ENCODE measurements at regions not wholly inside any gene's neighbourhood (a gene's known extent, or its start where the extent isn't known, plus 50 kb on each side); places are given as distances from the start of the nearest gene placed in this dataset.
"Not testable (repeated sequence)": the region's sequence is repeated elsewhere in the genome, so short reads cannot be mapped to it uniquely, and the experiment has no call there.

DNA sequence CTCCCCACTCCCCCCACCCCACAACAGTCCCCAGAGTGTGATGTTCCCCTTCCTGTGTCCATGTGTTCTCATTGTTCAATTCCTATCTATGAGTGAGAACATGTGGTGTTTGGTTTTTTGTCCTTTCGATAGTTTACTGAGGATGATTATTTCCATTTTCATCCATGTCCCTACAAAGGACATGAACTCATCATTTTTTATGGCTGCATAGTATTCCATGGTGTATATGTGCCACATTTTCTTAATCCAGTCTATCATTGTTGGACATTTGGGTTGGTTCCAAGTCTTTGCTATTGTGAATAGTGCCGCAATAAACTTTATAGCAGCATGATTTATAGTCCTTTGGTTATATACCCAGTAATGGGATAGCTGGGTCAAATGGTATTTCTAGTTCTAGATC is 106.6 kb upstream of the WIPF3 start:
- H3K4me3 ChIP-seq (ENCODE audit: low read length); H3K9me3 Mint-ChIP-seq; POLR2A ChIA-PET; DNase-seq; H3K27me3 Mint-ChIP-seq; H3K4me1 Mint-ChIP-seq; H3K36me3 ChIP-seq (ENCODE audit: insufficient read depth, low read length); H3K9me3 ChIP-seq (ENCODE audit: low read length); H3K27ac Mint-ChIP-seq; H3K36me3 Mint-ChIP-seq; H3K4me3 Mint-ChIP-seq; CTCF ChIA-PET; H3K4me1 ChIP-seq (ENCODE audit: insufficient read depth, low read length); H3K27ac ChIP-seq (ENCODE audit: low read depth, low read length); H3K27me3 ChIP-seq (ENCODE audit: insufficient read depth, low read length, poor library complexity, severe bottlenecking): not testable (repeated sequence)

DNA sequence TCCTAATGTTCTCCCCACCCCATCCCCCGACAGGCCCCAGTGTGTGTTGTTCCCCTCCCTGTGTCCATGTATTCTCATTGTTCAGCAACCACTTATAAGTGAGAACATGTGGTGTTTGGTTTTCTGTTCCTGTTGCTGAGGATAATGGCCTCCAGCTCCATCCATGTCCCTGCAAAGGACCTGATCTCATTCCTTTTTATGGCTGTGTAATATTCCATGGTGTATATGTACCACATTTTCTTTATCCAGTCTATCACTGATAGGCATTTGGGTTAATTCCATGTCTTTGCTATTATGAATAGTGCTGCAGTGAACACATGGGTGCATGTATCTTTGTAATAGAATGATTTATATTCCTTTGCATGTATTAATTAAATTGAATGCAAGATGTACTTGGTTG is 104.8 kb upstream of the WIPF3 start:
- H3K27me3 ChIP-seq (ENCODE audit: insufficient read depth, low read length, poor library complexity, severe bottlenecking); H3K4me3 ChIP-seq (ENCODE audit: low read length); H3K4me1 ChIP-seq (ENCODE audit: insufficient read depth, low read length); H3K9me3 Mint-ChIP-seq; DNase-seq; H3K27me3 Mint-ChIP-seq; H3K27ac ChIP-seq (ENCODE audit: low read depth, low read length); H3K36me3 Mint-ChIP-seq; CTCF ChIA-PET; H3K9me3 ChIP-seq (ENCODE audit: low read length); H3K4me1 Mint-ChIP-seq; H3K4me3 Mint-ChIP-seq; H3K27ac Mint-ChIP-seq; H3K36me3 ChIP-seq (ENCODE audit: insufficient read depth, low read length); POLR2A ChIA-PET: not testable (repeated sequence)

DNA sequence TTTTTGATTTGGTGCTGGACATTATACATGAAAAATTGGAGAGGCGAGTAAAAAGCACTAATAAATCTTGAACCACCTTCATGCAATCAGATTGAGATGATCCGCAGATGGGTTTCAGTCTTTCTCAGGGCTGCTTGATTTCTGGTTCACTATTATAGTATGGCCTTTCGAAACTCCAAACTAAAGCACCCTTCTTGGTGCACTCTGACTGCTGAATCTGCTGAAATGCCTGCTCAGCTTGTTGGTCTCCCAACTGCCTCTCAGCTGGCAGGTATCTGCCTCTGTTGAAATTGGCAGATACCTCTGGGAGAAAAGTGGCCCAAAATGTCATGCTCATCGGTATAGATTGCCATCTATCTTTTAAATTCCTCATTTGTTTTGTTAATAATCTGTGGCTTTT is 102.5 kb upstream of the WIPF3 start:
- CTCF ChIA-PET; H3K27ac ChIP-seq (ENCODE audit: low read depth, low read length); H3K4me3 Mint-ChIP-seq; H3K27me3 Mint-ChIP-seq; H3K36me3 ChIP-seq (ENCODE audit: insufficient read depth, low read length); H3K27ac Mint-ChIP-seq; H3K4me3 ChIP-seq (ENCODE audit: low read length); H3K4me1 Mint-ChIP-seq; H3K36me3 Mint-ChIP-seq; H3K9me3 ChIP-seq (ENCODE audit: low read length); DNase-seq; POLR2A ChIA-PET; H3K27me3 ChIP-seq (ENCODE audit: insufficient read depth, low read length, poor library complexity, severe bottlenecking); H3K9me3 Mint-ChIP-seq; H3K4me1 ChIP-seq (ENCODE audit: insufficient read depth, low read length): not testable (repeated sequence)

DNA sequence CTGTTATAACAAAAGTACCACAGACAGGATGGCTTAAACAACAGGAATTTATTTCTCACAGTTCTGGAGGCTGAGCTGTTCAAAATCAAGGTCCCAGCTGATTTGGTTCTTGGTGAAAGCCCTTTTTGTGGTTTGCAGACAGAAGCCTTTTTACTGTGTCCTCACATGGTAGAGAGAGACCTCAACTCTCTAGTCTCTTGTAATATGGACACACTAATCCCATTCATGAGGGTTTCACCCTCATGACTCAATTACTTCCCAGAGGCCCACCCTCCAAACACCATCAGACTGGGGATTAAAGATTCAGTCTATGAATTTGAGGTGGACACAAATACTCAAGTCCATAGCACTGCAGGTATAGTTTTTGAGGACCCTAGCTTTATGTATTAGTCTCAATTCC is 97.3 kb upstream of the WIPF3 start:
- CTCF ChIA-PET, H3K9me3 Mint-ChIP-seq: not testable (repeated sequence)

DNA sequence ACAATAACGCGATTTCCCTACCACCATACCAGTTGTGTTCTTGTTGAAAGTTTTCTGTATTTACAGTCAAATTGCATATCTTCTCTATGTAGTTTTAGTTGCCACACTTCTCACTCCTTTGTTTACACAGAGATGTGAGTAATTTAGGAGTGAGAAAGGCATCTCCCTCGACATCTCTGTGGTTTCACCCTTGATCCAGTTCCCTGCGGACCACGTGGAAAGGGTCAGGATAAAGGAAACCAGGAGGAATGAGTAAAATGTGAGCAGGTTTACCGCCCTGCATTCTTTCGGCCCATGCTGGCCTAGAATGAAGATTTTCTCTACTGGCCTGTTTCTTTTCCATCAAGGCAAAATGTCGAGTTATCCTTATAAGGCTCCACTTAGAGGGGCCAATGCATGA is 83.2 kb upstream of the WIPF3 start:
- H3K36me3 ChIP-seq (ENCODE audit: insufficient read depth, low read length); H3K4me1 ChIP-seq (ENCODE audit: insufficient read depth, low read length); H3K27ac Mint-ChIP-seq; H3K4me3 Mint-ChIP-seq; DNase-seq; CTCF ChIA-PET; POLR2A ChIA-PET; H3K4me3 ChIP-seq (ENCODE audit: low read length); H3K27ac ChIP-seq (ENCODE audit: low read depth, low read length); H3K36me3 Mint-ChIP-seq; H3K9me3 Mint-ChIP-seq; H3K9me3 ChIP-seq (ENCODE audit: low read length); H3K27me3 ChIP-seq (ENCODE audit: insufficient read depth, low read length, poor library complexity, severe bottlenecking); H3K4me1 Mint-ChIP-seq: not testable (repeated sequence)
- H3K27me3 Mint-ChIP-seq = peaks cover 4 to 18% of the 10 kb centered on the region in 2 donors

More for the DNA sequence above, 97.3 kb upstream of the WIPF3 start:
- H3K4me3 ChIP-seq (ENCODE audit: low read length); H3K36me3 Mint-ChIP-seq; POLR2A ChIA-PET; H3K36me3 ChIP-seq (ENCODE audit: insufficient read depth, low read length); H3K27me3 ChIP-seq (ENCODE audit: insufficient read depth, low read length, poor library complexity, severe bottlenecking); H3K27ac Mint-ChIP-seq; H3K4me3 Mint-ChIP-seq; DNase-seq; H3K4me1 ChIP-seq (ENCODE audit: insufficient read depth, low read length); H3K4me1 Mint-ChIP-seq; H3K27ac ChIP-seq (ENCODE audit: low read depth, low read length); H3K9me3 ChIP-seq (ENCODE audit: low read length): not testable (repeated sequence)
- peaks cover 15 to 17% of the 10 kb centered on the region in 2 donors for H3K27me3 Mint-ChIP-seq

DNA sequence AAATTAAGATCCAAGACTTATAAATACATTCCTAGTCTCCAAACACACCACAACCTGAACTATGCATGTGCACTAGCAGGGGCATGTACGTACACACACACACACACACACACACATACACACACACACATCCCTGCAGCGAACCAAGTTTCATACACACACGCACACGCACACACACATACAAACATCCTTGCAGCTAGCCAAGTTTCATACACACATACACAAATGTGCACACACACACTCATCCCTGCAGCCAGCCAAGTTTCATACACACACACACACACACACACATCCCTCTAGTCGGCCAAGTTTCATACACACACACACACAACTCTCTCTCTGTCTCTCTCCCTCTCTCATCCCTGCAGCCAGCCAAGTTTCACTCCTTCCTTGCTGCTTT is 82.7 kb upstream of the WIPF3 start:
- H3K9me3 Mint-ChIP-seq = peaks cover 0 to 1% (median 0%) of the 10 kb centered on the region in 5 donors
- ChIA-PET POLR2A (no interaction called here), CTCF (no interaction called here)
- peaks cover 0 to under 1% (median 0%) of the 10 kb centered on the region in 3 donors for H3K36me3 Mint-ChIP-seq
- no peaks in the 10 kb centered on the region for H3K36me3 ChIP-seq (ENCODE audit: insufficient read depth, low read length)
- H3K4me3 Mint-ChIP-seq = no peak overlapping the region
- no peak for DNase-seq
- H3K27me3 ChIP-seq (ENCODE audit: insufficient read depth, low read length, poor library complexity, severe bottlenecking) = no peaks in the 10 kb centered on the region
- H3K4me1 Mint-ChIP-seq = no peaks in the 10 kb centered on the region
- no peaks in the 10 kb centered on the region for H3K4me1 ChIP-seq (ENCODE audit: insufficient read depth, low read length)
- no peak overlapping the region for H3K4me3 ChIP-seq (ENCODE audit: low read length)
- H3K27me3 Mint-ChIP-seq = peaks cover 4 to 22% of the 10 kb centered on the region in 2 donors
- H3K27ac Mint-ChIP-seq = no peak overlapping the region
- H3K9me3 ChIP-seq (ENCODE audit: low read length) = no peaks in the 10 kb centered on the region
- no peak overlapping the region for H3K27ac ChIP-seq (ENCODE audit: low read depth, low read length)

DNA sequence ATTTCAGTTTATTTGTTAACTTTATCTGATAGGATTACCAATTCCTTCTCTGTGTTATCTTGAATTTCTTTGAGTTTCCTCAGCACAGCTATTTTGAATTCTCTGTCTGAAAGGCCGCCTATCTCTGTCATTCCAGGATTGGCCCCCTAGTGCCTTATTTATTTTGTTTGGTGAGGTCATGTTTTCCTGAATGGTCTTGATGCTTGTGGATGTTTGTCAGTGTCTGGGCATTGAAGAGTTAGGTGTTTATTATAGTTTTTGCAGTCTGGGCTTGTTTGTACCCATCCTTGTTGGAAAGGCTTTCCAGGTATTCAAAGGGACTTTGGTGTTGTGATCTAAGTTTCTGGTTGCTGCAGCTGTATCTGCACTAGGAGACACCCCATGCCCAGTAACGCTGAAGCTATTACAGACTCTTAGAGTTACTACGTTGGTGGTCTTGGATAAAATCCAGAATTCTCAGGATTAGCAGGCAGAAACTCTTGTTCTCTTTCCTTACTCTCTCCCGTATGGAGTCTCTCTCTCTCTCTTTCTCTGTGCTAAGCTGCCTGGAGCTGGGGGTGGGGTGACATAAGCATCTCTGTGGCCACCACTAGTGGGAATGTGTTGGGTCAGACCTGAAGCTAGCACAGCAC is 76.7 kb upstream of the WIPF3 start:
- H3K9me3 Mint-ChIP-seq; DNase-seq; H3K27me3 ChIP-seq (ENCODE audit: insufficient read depth, low read length, poor library complexity, severe bottlenecking); H3K9me3 ChIP-seq (ENCODE audit: low read length); H3K4me1 Mint-ChIP-seq; H3K36me3 ChIP-seq (ENCODE audit: insufficient read depth, low read length); H3K27ac Mint-ChIP-seq; H3K4me1 ChIP-seq (ENCODE audit: insufficient read depth, low read length); H3K27ac ChIP-seq (ENCODE audit: low read depth, low read length); CTCF ChIA-PET; H3K4me3 ChIP-seq (ENCODE audit: low read length); POLR2A ChIA-PET; H3K36me3 Mint-ChIP-seq; H3K4me3 Mint-ChIP-seq: not testable (repeated sequence)
- peaks cover 2 to 62% of the 10 kb centered on the region in 2 donors for H3K27me3 Mint-ChIP-seq

DNA sequence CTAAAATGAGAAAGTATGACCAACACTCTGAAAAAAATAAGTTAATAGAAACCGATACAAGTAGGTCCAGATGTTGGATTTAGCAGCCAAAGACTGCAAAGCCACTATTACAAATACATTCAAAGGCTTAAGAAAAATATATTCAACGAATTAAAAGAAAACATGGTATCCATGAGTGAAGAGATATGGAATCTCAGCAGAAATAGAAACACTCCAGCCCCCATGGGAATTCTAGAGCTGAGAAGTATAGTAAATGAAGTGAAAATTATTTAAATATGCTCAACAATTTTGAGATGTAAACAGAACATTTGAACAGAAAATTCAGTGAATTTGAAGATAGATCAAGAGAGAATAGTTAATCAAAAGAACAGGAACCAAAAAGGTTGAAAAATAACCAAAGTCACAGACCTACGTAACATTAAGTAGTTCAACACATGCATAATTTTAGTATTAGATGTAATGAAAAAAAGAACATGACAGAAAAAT is 72.0 kb upstream of the WIPF3 start:
- POLR2A ChIA-PET = no interaction called here
- no peaks in the 10 kb centered on the region for H3K4me1 Mint-ChIP-seq
- Histone ChIP-seq H3K9me3 (ENCODE audit: low read length) (no peaks in the 10 kb centered on the region), H3K27me3 (ENCODE audit: insufficient read depth, low read length, poor library complexity, severe bottlenecking) (no peaks in the 10 kb centered on the region), H3K36me3 (ENCODE audit: insufficient read depth, low read length) (no peaks in the 10 kb centered on the region), H3K4me1 (ENCODE audit: insufficient read depth, low read length) (no peaks in the 10 kb centered on the region), H3K27ac (ENCODE audit: low read depth, low read length) (no peak overlapping the region), H3K4me3 (ENCODE audit: low read length) (no peak overlapping the region)
- H3K36me3 Mint-ChIP-seq = no peaks in the 10 kb centered on the region
- DNase-seq = no peak
- no peaks in the 10 kb centered on the region for H3K9me3 Mint-ChIP-seq
- no peak overlapping the region for H3K27ac Mint-ChIP-seq
- H3K4me3 Mint-ChIP-seq = no peak overlapping the region
- CTCF ChIA-PET = no interaction called here
- peaks cover 8 to 54% of the 10 kb centered on the region in 2 donors for H3K27me3 Mint-ChIP-seq

DNA sequence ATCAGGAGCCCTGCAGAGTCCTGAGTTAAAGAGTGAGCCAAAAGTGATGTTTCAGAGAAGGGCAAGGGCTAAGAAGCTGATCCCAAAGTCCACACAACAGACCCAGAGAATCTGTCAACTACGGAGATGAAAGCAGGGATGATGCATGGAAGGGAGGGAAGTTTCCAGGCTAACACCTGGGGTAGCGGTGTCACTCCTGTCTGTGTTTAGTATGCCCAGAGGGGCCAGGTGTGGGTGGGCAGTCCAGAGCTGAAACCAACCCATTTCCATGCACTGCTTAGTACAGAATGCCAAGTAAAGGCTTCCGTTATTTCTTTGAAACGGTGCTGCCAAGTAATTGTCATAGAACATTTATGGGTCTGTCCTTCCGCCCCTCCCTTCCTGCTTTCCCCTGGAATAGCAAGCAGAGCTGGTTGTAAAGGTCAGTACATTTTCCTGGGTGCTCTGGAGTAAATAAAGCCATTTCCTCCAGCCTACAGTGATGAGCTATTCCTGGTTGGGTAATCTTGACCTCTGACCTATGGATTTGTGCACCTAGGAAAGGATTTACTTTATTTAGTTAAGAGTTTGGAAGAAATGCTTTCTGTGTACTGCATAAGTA is 58.6 kb upstream of the WIPF3 start:
- H3K36me3 Mint-ChIP-seq; H3K27ac ChIP-seq (ENCODE audit: low read depth, low read length); H3K27me3 ChIP-seq (ENCODE audit: insufficient read depth, low read length, poor library complexity, severe bottlenecking); H3K4me3 Mint-ChIP-seq; H3K4me3 ChIP-seq (ENCODE audit: low read length); H3K4me1 Mint-ChIP-seq; H3K9me3 ChIP-seq (ENCODE audit: low read length); H3K4me1 ChIP-seq (ENCODE audit: insufficient read depth, low read length); H3K9me3 Mint-ChIP-seq; POLR2A ChIA-PET; H3K36me3 ChIP-seq (ENCODE audit: insufficient read depth, low read length); DNase-seq: not testable (repeated sequence)
- Mint-ChIP-seq H3K27ac (peak overlapping the region in 1 of 8 donors; percentile 63), H3K27me3 (peaks cover 4 to 11% of the 10 kb centered on the region in 2 donors)
- CTCF ChIA-PET = interaction anchor here (1.4 kb wide), 1 partner anchor 816 kb away, joined by 3 read pairs; no protein-coding TSS in a partner anchor

Data from CD8-positive, alpha-beta memory T cell (primary cell).